ENCODE measurements at regions not wholly inside any gene's neighbourhood (a gene's known extent, or its start where the extent isn't known, plus 50 kb on each side); places are given as distances from the start of the nearest gene placed in this dataset.

- TF ChIP-seq CTCF (IDR thresholded peaks at IDR 0.05; ENCODE audit: low read length), result no peak
- TF ChIP-seq EZH2 (IDR thresholded peaks at IDR 0.05; ENCODE audit: borderline replicate concordance, low read length), result no peak
These were observed 292.1 kb downstream of the BAMBI start for GRCh38 chr10:28969413-28969812.

Data from OCI-LY1 (cell line).